WI38 (cell line): ENCODE measurements at regions not wholly inside any gene's neighbourhood (a gene's known extent, or its start where the extent isn't known, plus 50 kb on each side); places are given as distances from the start of the nearest gene placed in this dataset.
"Not testable (repeated sequence)": the region's sequence is repeated elsewhere in the genome, so short reads cannot be mapped to it uniquely, and the experiment has no call there.

Experiments used
- H3K4me3 ChIP-seq: 2 replicates; pipeline ENCODE4 v1.5.1; 2011; ENCODE audit warnings: low read depth, mild to moderate bottlenecking, control low read depth, low read length
- CTCF ChIP-seq: IDR thresholded peaks from 2 replicates; pipeline ENCODE4 v1.5.1; 2012; ENCODE audit warnings: low read depth, mild to moderate bottlenecking, control low read depth, low read length

- no peak overlapping the region for H3K4me3 ChIP-seq
- no peak for TF ChIP-seq CTCF
Measured at GRCh38 chr10:118827053-118827452, 72.3 kb upstream of the CACUL1 start.

- TF ChIP-seq CTCF = 0 out of 2 replicates have a peak, but pooled peaks have one; percentile 3
- H3K4me3 ChIP-seq = no peak overlapping the region
Measured at GRCh38 chr10:118827466-118828155, 72.8 kb upstream of the CACUL1 start.

DNA sequence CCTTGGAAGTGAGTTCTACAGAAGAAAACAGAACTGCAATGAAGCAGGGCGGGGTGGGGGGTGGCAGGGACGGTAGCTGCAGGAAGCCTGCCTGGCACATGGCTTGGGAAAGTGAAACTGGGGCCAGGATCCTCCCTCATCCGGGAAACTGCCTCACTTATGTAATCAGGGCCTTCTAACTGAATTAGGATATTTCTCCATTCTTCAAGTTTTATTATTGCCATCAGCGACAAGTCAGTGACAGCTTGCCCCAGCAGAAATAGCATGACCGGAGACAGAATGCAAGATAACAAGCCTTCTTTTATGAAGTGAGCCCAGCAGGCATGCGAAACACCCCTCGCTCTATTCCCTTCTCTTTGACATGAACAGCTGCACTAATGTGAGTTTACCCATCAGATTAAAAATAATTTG is 77.5 kb upstream of the CACUL1 start:
- TF ChIP-seq CTCF = no peak
- H3K4me3 ChIP-seq = peak overlapping the region; percentile 23; the same call in 1 of the 2 replicates

- not testable (repeated sequence) for H3K4me3 ChIP-seq
Measured at GRCh38 chr10:118834370-118834769, 79.6 kb upstream of the CACUL1 start.

DNA sequence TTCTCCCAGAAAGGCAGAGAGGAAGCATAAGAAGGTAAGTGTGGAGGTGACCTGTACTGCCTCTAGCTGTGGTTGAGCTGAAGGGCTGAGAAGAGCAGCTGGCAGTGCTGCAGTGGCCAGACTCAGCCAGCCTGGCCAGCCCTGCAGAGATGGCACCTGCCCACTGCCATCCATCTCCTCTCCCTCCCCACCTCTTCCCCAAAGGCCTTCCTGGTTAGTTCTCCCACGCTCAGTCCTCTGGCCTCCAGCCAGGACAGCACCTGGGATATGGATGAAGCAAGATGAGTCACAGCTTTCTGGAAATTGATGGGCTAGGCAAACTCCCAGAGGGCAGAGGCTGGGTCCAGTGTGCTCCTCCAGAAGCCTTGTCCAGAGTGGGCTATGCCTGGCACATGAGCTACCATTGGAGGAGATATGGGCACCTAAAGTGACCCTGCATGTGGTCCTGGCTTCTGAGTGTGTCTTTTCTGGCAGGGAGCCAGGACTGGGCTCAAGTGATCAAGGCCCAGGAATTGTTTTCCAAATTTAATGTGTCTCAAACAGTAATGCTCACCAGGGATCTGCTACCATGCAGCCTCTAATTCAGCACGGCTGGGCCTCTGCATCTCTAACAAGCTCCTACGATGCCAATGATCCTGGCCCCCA is 81.0 kb upstream of the CACUL1 start:
- no peak overlapping the region for H3K4me3 ChIP-seq
- no peak for TF ChIP-seq CTCF

DNA sequence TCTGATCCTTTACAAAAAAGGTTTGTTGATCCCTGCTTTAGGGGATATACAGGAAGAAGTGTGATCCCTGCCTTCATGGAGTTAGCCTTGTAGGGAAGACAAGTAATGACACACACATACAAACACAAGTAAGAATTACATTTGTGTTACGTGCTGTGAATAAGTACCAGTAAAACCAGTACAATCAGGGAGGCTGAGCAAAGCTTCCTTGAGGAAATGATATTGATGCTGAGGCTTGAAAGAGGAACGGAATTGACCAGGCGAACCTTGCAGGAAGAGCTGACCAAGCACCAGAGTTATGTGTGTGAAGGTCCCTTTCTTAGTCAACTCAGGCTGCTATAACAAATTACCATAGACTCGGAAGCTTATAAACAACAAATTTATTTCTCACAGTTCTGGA is 83.6 kb upstream of the CACUL1 start:
- no peak overlapping the region for H3K4me3 ChIP-seq
- no peak for TF ChIP-seq CTCF

DNA sequence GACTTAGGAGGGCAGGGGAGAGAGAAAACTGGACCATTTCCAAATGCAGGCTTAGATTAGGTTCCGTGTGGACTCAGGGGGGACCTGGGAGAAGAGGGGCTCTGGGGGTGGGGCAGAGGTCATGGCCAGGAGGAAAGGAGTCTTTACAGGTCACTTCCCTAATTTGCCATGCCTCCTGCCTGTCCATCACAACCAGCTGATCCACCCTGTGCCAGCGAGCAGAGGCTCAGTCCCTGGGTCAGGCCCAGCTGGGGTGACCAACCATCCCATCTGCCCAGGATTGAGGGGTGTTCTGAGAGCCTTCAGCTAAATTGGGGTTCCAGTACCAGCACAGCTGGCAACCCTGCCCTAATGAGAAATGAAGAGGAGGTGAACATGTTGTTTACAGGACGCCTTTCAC is 84.6 kb upstream of the CACUL1 start:
- TF ChIP-seq CTCF = no peak

More for the DNA sequence above, 84.6 kb upstream of the CACUL1 start:
- H3K4me3 ChIP-seq = no peak overlapping the region
